NT2/D1 (cell line): ENCODE measurements at regions not wholly inside any gene's neighbourhood (a gene's known extent, or its start where the extent isn't known, plus 50 kb on each side); places are given as distances from the start of the nearest gene placed in this dataset.

ENCODE experiments used
- DNase-seq: peaks from one replicate; pipeline ENCODE4 v3.0.0-alpha.2; 2011; ENCODE audit warnings: low read depth, low spot score
- H3K27me3 ChIP-seq: 2 replicates; pipeline ENCODE4 v1.6.0; 2011; ENCODE audit warnings: mild to moderate bottlenecking; ENCODE audit not compliant: insufficient read length, insufficient read depth
- H3K36me3 ChIP-seq: 2 replicates; pipeline ENCODE4 v1.6.1; 2011; ENCODE audit warnings: mild to moderate bottlenecking, low read length, mixed read lengths; ENCODE audit not compliant: insufficient read depth, insufficient read length
- H3K4me1 ChIP-seq: 2 replicates; pipeline ENCODE4 v1.5.1; 2011; ENCODE audit not compliant: insufficient read depth, insufficient read length
- H3K4me3 ChIP-seq: 2 replicates; pipeline ENCODE4 v1.5.1; 2011; ENCODE audit warnings: low read depth; ENCODE audit not compliant: insufficient read length
- H3K9ac ChIP-seq: 2 replicates; pipeline ENCODE4 v1.6.0; 2011; ENCODE audit warnings: low read depth; ENCODE audit not compliant: insufficient read length
- H3K9me3 ChIP-seq: 2 replicates; pipeline ENCODE4 v1.5.1; 2011; ENCODE audit warnings: mild to moderate bottlenecking, low read length; ENCODE audit not compliant: insufficient read depth
- SUZ12 ChIP-seq: IDR thresholded peaks from 2 replicates; pipeline ENCODE4 v1.6.1; 2011; ENCODE audit not compliant: insufficient read length, insufficient read depth; ENCODE audit errors: extremely low read depth
- YY1 ChIP-seq: IDR thresholded peaks from 2 replicates; pipeline ENCODE4 v1.6.1; 2011; ENCODE audit not compliant: insufficient read length, insufficient read depth
- ZNF274 ChIP-seq: IDR thresholded peaks from 2 replicates; pipeline ENCODE4 v1.6.1; 2011; ENCODE audit warnings: mild to moderate bottlenecking, low read depth, low read length

DNA sequence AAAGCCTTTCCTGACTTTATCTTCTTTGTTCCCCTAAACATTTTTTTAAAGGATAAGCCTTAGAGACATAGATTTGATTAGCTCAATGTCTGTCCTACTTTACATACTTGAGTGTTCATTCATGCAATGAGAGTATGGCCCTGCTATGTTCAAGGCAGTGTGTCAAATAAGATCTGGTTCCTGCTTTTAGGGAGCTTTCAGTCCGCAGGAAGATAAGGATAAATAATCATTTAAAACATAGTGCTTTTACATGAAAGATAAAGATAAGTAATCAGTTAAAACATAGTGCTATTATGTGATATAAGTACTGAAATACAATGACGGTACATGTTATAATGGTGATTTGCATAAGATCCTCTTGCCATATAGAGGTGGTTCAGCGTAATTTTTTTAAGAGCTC is 378.3 kb upstream of the PRICKLE1 start:
- Histone ChIP-seq H3K27me3 (no peaks in the 10 kb centered on the region), H3K9me3 (peaks cover 11% of the 10 kb centered on the region), H3K9ac (no peak overlapping the region), H3K4me3 (no peak overlapping the region), H3K36me3 (no peaks in the 10 kb centered on the region), H3K4me1 (no peaks in the 10 kb centered on the region)
- no peak for TF ChIP-seq ZNF274
- no peak for TF ChIP-seq SUZ12
- TF ChIP-seq YY1: no peak
- no peak for DNase-seq

GRCh38 chr12:42963988-42964387 is 374.4 kb upstream of the PRICKLE1 start:
- Histone ChIP-seq H3K4me1 (no peaks in the 10 kb centered on the region), H3K9ac (no peak overlapping the region), H3K27me3 (no peaks in the 10 kb centered on the region), H3K9me3 (no peaks in the 10 kb centered on the region), H3K36me3 (no peaks in the 10 kb centered on the region), H3K4me3 (no peak overlapping the region)
- DNase-seq: no peak
- TF ChIP-seq SUZ12 (no peak), ZNF274 (no peak), YY1 (no peak)

- no peaks in the 10 kb centered on the region for H3K4me1 ChIP-seq
- no peak for TF ChIP-seq YY1
- TF ChIP-seq SUZ12: no peak
- no peak for TF ChIP-seq ZNF274
- no peaks in the 10 kb centered on the region for H3K27me3 ChIP-seq
- H3K9me3 ChIP-seq: no peaks in the 10 kb centered on the region
- H3K36me3 ChIP-seq: no peaks in the 10 kb centered on the region
- no peak overlapping the region for H3K4me3 ChIP-seq
- H3K9ac ChIP-seq: no peak overlapping the region
- DNase-seq: no peak
Measured at GRCh38 chr12:42962384-42962783, 372.8 kb upstream of the PRICKLE1 start.

DNA sequence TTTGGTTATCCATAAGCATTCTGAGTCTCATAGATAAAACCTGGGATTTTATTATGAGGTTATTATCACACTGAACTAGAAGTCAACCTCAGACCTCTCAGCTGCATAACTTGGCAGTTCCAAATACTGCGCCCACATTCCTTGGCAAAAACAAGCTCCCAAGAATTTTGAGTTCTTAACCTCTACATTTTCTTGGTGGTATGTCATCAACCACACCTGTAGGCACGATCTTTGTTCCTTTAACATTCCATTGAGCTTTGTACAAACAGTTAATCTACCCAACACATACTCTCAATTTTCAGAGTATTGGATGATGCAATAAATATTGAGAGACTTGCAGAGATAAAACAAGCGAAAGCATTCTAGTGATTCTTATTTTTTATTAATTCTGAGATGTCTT is 371.8 kb upstream of the PRICKLE1 start:
- H3K9me3 ChIP-seq: no peaks in the 10 kb centered on the region
- no peak for TF ChIP-seq ZNF274
- no peak for TF ChIP-seq YY1
- no peak for TF ChIP-seq SUZ12
- no peaks in the 10 kb centered on the region for H3K36me3 ChIP-seq
- H3K9ac ChIP-seq: no peak overlapping the region
- H3K4me1 ChIP-seq: no peaks in the 10 kb centered on the region
- DNase-seq: no peak
- no peak overlapping the region for H3K4me3 ChIP-seq
- no peaks in the 10 kb centered on the region for H3K27me3 ChIP-seq

DNA sequence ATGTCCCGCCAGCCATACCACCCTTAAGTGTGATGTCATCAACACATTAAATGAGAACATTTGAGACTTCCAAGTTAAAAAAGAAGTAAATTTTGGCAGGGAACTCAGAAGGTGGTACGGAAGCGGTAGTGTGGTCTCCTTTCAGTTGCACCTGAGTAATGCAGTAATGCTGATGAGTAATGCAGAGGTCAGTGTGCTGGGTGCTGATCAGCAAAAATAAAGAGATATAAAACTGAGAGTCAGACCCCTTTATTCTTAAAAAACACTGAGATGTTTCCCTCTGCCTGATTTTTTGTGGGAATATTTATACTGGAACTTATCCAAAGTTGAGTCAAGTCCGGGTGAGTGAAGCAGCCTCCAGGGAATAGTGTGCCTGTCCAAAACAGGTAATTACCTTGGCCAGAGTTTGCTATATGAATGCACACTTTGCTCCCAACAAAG is 370.6 kb upstream of the PRICKLE1 start:
- no peaks in the 10 kb centered on the region for H3K4me1 ChIP-seq
- H3K9me3 ChIP-seq: no peaks in the 10 kb centered on the region
- no peak for TF ChIP-seq ZNF274
- TF ChIP-seq YY1: no peak
- H3K4me3 ChIP-seq: no peak overlapping the region
- no peak overlapping the region for H3K9ac ChIP-seq
- H3K36me3 ChIP-seq: no peaks in the 10 kb centered on the region
- H3K27me3 ChIP-seq: no peaks in the 10 kb centered on the region
- DNase-seq: no peak

DNA sequence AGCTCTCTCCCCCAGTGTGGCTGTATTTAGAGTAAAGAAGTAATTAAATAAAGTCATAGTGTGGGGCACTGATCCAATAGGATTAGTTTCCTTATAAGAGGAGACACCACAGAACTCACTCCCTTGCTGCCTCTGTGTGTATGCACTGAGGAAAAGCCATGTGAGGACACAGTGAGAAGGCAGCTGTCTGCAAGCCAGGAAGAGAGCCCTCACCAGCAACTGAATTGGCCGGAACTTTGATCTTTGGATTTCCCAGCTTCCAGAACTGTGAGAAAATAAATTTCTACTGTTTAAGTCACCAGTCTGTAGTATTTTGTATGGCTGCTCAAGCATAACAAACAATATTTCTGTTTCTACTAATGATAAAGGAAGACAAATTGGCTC is 368.7 kb upstream of the PRICKLE1 start:
- Histone ChIP-seq H3K36me3 (no peaks in the 10 kb centered on the region), H3K9ac (no peak overlapping the region), H3K27me3 (no peaks in the 10 kb centered on the region), H3K4me1 (no peaks in the 10 kb centered on the region), H3K9me3 (no peaks in the 10 kb centered on the region), H3K4me3 (no peak overlapping the region)
- DNase-seq: no peak
- no peak for TF ChIP-seq YY1
- TF ChIP-seq ZNF274: no peak
- no peak for TF ChIP-seq SUZ12

- TF ChIP-seq ZNF274: no peak
- TF ChIP-seq YY1: no peak
- TF ChIP-seq SUZ12: no peak
- no peak for DNase-seq
- H3K4me3 ChIP-seq: no peak overlapping the region
- H3K36me3 ChIP-seq: no peaks in the 10 kb centered on the region
- no peaks in the 10 kb centered on the region for H3K27me3 ChIP-seq
- no peaks in the 10 kb centered on the region for H3K9me3 ChIP-seq
- H3K4me1 ChIP-seq: no peaks in the 10 kb centered on the region
- H3K9ac ChIP-seq: no peak overlapping the region
Measured at GRCh38 chr12:42957561-42958290, 368.2 kb upstream of the PRICKLE1 start.

- no peak overlapping the region for H3K4me3 ChIP-seq
- H3K4me1 ChIP-seq: no peaks in the 10 kb centered on the region
- H3K36me3 ChIP-seq: no peaks in the 10 kb centered on the region
- H3K27me3 ChIP-seq: no peaks in the 10 kb centered on the region
- no peak overlapping the region for H3K9ac ChIP-seq
- no peak for DNase-seq
- no peaks in the 10 kb centered on the region for H3K9me3 ChIP-seq
- TF ChIP-seq SUZ12: no peak
- TF ChIP-seq YY1: no peak
- TF ChIP-seq ZNF274: no peak
Measured at GRCh38 chr12:42957136-42957535, 367.6 kb upstream of the PRICKLE1 start.
